Pancreas (tissue), 10 donors: ENCODE measurements at regions not wholly inside any gene's neighbourhood (a gene's known extent, or its start where the extent isn't known, plus 50 kb on each side); places are given as distances from the start of the nearest gene placed in this dataset.

Experiments used
- ATAC-seq, 4 donors: fragments of 200-7000 bp; cut with Tn5 transposase; one replicate each; pipeline versions ENCODE4 v1.8.0 to v1.9.1; 2020; ENCODE audit warnings: mild to moderate bottlenecking in 4 of 4, moderate library complexity in 4 of 4
- DNase-seq, 6 donors: peaks; one replicate each; pipeline ENCODE4 v3.0.0-alpha.2; 2020
- FAIRE-seq: peaks from 2 replicates; lab custom pipeline; 2012; peaks lifted over from hg19 to GRCh38; lab: Jason Lieb, UNC
- H3K27ac ChIP-seq, 4 donors: fragments of 200-600 bp; sonication (generic); 1 replicate in 3 of 4; 2 replicates in 1 of 4; pipeline versions ENCODE4 v1.5.0 to v1.8.0; 2020
- H3K27me3 ChIP-seq, 4 donors: fragments of 200-600 bp; one replicate each; pipeline ENCODE4 v1.8.0; 2021
- H3K36me3 ChIP-seq, 3 donors: fragments of 200-600 bp; sonication (generic) in 1 of 3; one replicate each; pipeline versions ENCODE4 v1.5.0 to v1.8.0; 2020 to 2021
- H3K4me1 ChIP-seq, 3 donors: fragments of 200-600 bp; one replicate each; pipeline ENCODE4 v1.8.0; 2021
- H3K4me3 ChIP-seq, 4 donors: fragments of 200-600 bp; sonication (generic) in 2 of 4; one replicate each; pipeline versions ENCODE4 v1.5.0 to v1.8.0; 2020 to 2021
- H3K9me3 ChIP-seq, 4 donors: fragments of 200-600 bp; one replicate each; pipeline ENCODE4 v1.8.0; 2021
- WGBS, 2 donors: extraction: QIAGEN DNeasy Blood & Tissue Kit; methylation state at CpG; one replicate each; pipeline ENCODE4 v1.1.7; 2013; 5-methylcytosine and 5-hydroxymethylcytosine counted together
- intact Hi-C, 3 donors: fragments of 100-400 bp; cut with DNase I; formaldehyde crosslinking; loops; one replicate each; pipeline versions ENCODE4 v1.11.1 to v1.14.2; 2022
- TF ChIP-seq, protein P1 (sequence below), 4 donors: fragments of 200-600 bp; sonication (generic) in 3 of 4; IDR thresholded peaks; one replicate each; pipeline versions ENCODE4 v1.5.0 to v1.8.0; 2021; ENCODE audit warnings: antibody characterized with exemption in 4 of 4
- donor health status: healthy with polysubstance abuse.
- donor health status: DM: no; HTN: no; CAD: no; lungs with moderate emphysema.
- donor health status: DM: no; HTN: no; CAD: no.
- donor health status: control.
- donor health status: control.
- donor health status: Bipolar disorder and iron deficiency.
- donor health status: DM: yes; HTN: yes; CAD: no.
- donor health status: DM: no; HTN: no; CAD: no.
- donor health status: DM: no; HTN: no; CAD: no.
- donor health status: DM: yes; HTN: yes; CAD: no.

DNA sequence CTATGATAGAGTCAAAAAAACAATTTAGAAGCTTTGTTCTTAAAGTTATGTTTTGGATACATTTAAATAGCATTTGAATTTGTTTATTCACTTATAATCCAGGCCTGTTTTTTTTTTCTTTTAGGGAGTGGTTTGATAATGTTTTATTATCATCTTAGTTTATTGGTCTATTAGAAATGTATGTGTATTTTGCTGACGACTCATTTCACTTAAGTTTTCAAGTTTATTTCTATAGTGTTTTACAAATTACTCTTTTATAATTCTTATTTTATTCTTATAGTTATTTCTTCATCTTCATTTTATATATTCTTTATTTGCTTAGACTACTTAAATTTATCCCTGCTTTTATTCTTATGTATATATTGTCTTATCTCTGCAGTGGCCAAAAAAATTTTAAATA is 804.5 kb downstream of the NR4A2 start:
- no peak for DNase-seq
- H3K27me3 ChIP-seq, result no peaks in the 10 kb centered on the region
- H3K4me1 ChIP-seq, result no peaks in the 10 kb centered on the region
- H3K27ac ChIP-seq, result no peak overlapping the region
- H3K9me3 ChIP-seq, result no peaks in the 10 kb centered on the region
- ATAC-seq, result no peak
- 65 to 94% methylated on average over 1 of the region's 1 CpG for WGBS, 2 donors
- TF ChIP-seq, protein P1, sequence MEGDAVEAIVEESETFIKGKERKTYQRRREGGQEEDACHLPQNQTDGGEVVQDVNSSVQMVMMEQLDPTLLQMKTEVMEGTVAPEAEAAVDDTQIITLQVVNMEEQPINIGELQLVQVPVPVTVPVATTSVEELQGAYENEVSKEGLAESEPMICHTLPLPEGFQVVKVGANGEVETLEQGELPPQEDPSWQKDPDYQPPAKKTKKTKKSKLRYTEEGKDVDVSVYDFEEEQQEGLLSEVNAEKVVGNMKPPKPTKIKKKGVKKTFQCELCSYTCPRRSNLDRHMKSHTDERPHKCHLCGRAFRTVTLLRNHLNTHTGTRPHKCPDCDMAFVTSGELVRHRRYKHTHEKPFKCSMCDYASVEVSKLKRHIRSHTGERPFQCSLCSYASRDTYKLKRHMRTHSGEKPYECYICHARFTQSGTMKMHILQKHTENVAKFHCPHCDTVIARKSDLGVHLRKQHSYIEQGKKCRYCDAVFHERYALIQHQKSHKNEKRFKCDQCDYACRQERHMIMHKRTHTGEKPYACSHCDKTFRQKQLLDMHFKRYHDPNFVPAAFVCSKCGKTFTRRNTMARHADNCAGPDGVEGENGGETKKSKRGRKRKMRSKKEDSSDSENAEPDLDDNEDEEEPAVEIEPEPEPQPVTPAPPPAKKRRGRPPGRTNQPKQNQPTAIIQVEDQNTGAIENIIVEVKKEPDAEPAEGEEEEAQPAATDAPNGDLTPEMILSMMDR (IDR thresholded peaks at IDR 0.05), result no peak
- FAIRE-seq, result no peak
- intact Hi-C loops, result no loop called here
- H3K4me3 ChIP-seq, result no peak overlapping the region
- H3K36me3 ChIP-seq, result no peaks in the 10 kb centered on the region

- H3K4me3 ChIP-seq, result no peak overlapping the region
- no peaks in the 10 kb centered on the region for H3K4me1 ChIP-seq
- TF ChIP-seq, protein P1 (IDR thresholded peaks at IDR 0.05), result no peak
- H3K27ac ChIP-seq, result no peak overlapping the region
- intact Hi-C loops, result no loop called here
- DNase-seq, result peak in 3 of 6 donors; percentile 14 to 28 (median 15)
- peak in 2 of 4 donors; percentile 38 to 59 for ATAC-seq
- H3K27me3 ChIP-seq, result no peaks in the 10 kb centered on the region
- H3K36me3 ChIP-seq, result no peaks in the 10 kb centered on the region
- WGBS, 2 donors, result 33 to 39% methylated on average over 4 of the region's 4 CpGs
- FAIRE-seq, result no peak
- no peaks in the 10 kb centered on the region for H3K9me3 ChIP-seq
Observed at GRCh38 chr2:155525199-155525598, 807.3 kb downstream of the NR4A2 start.

DNA sequence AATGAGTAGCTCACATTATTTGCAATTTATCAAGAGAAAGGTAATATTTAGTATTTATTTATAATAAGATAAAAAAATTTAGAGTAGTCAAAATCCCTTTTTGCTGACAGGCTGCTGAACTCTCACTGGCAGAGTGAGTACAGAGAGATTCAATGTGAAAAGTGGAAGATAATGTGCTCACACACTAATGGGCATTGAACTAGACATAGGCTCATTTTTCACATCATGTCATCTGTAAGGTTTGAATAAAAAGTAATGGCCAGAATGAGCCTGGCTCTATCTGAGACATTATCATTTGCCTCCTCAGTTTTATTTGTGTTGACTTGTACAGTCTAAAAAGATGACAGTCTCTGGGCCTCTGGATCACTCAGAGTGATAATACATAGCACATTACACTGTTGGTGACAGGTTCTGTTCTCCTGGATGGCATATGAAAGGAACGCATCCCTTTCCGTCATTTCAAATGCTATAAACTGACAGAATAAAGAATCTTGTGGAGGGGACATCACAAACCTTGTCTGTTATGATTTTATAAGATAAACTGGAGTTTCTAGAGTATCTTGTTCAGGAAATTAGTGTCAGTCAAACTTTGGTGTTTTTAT is 812.9 kb downstream of the NR4A2 start:
- intact Hi-C loops, result no loop called here
- ATAC-seq (no peak), DNase-seq (no peak), FAIRE-seq (no peak)
- TF ChIP-seq, protein P1 (IDR thresholded peaks at IDR 0.05), result no peak
- H3K4me3 ChIP-seq, result no peak overlapping the region
- H3K36me3 ChIP-seq, result no peaks in the 10 kb centered on the region
- no peaks in the 10 kb centered on the region for H3K4me1 ChIP-seq
- WGBS, 2 donors, result 70 to 71% methylated on average over 2 of the region's 2 CpGs
- no peak overlapping the region for H3K27ac ChIP-seq
- H3K27me3 ChIP-seq, result no peaks in the 10 kb centered on the region
- H3K9me3 ChIP-seq, result no peaks in the 10 kb centered on the region

GRCh38 chr2:155518094-155518493 is 814.4 kb downstream of the NR4A2 start:
- Histone ChIP-seq H3K9me3 (no peaks in the 10 kb centered on the region), H3K4me1 (no peaks in the 10 kb centered on the region), H3K27ac (no peak overlapping the region), H3K27me3 (no peaks in the 10 kb centered on the region), H3K36me3 (no peaks in the 10 kb centered on the region), H3K4me3 (no peak overlapping the region)
- FAIRE-seq (no peak), DNase-seq (no peak), ATAC-seq (no peak)
- TF ChIP-seq, protein P1 (IDR thresholded peaks at IDR 0.05), result no peak
- intact Hi-C loops, result no loop called here
- WGBS, 2 donors, result 41 to 51% methylated on average over 3 of the region's 3 CpGs

- TF ChIP-seq, protein P1 (IDR thresholded peaks at IDR 0.05), result no peak
- ATAC-seq, result no peak
- DNase-seq, result no peak
- no peak overlapping the region for H3K27ac ChIP-seq
- FAIRE-seq, result no peak
- WGBS, 2 donors, result 57 to 61% methylated on average over 1 of the region's 1 CpG
- no peak overlapping the region for H3K4me3 ChIP-seq
- intact Hi-C loops, result no loop called here
- H3K36me3 ChIP-seq, result no peaks in the 10 kb centered on the region
- no peaks in the 10 kb centered on the region for H3K27me3 ChIP-seq
- H3K4me1 ChIP-seq, result no peaks in the 10 kb centered on the region
- H3K9me3 ChIP-seq, result no peaks in the 10 kb centered on the region
Observed at GRCh38 chr2:155517362-155517761, 815.2 kb downstream of the NR4A2 start.
